GM06990 (cell line): ENCODE measurements at regions not wholly inside any gene's neighbourhood (a gene's known extent, or its start where the extent isn't known, plus 50 kb on each side); places are given as distances from the start of the nearest gene placed in this dataset.

ENCODE experiments used
- DNase-seq: peaks from one replicate; pipeline ENCODE4 v3.0.0-alpha.2; 2011; ENCODE audit not compliant: insufficient read length; ENCODE audit errors: extremely low read depth
- H3K27me3 ChIP-seq: replicated peaks from 2 replicates; pipeline ENCODE4 v1.6.0; 2011; ENCODE audit warnings: low read length; ENCODE audit not compliant: control insufficient read depth, insufficient read depth
- H3K36me3 ChIP-seq: 2 replicates; pipeline ENCODE4 v1.5.1; 2011; ENCODE audit warnings: low read length; ENCODE audit not compliant: control insufficient read depth, insufficient read depth
- H3K4me3 ChIP-seq: replicated peaks from 2 replicates; pipeline ENCODE4 v1.5.1; 2011; ENCODE audit warnings: low read depth, mild to moderate bottlenecking, control low read depth, low read length
- TF ChIP-seq, protein P1 (sequence below): IDR thresholded peaks from 2 replicates; pipeline ENCODE4 v1.5.1; 2011; ENCODE audit warnings: low read length, control low read depth, mild to moderate bottlenecking, inconsistent platforms; ENCODE audit not compliant: insufficient read depth, poor library complexity, severe bottlenecking

GRCh38 chr7:16967300-16967811 is 85.6 kb upstream of the AGR3 start:
- TF ChIP-seq, protein P1, sequence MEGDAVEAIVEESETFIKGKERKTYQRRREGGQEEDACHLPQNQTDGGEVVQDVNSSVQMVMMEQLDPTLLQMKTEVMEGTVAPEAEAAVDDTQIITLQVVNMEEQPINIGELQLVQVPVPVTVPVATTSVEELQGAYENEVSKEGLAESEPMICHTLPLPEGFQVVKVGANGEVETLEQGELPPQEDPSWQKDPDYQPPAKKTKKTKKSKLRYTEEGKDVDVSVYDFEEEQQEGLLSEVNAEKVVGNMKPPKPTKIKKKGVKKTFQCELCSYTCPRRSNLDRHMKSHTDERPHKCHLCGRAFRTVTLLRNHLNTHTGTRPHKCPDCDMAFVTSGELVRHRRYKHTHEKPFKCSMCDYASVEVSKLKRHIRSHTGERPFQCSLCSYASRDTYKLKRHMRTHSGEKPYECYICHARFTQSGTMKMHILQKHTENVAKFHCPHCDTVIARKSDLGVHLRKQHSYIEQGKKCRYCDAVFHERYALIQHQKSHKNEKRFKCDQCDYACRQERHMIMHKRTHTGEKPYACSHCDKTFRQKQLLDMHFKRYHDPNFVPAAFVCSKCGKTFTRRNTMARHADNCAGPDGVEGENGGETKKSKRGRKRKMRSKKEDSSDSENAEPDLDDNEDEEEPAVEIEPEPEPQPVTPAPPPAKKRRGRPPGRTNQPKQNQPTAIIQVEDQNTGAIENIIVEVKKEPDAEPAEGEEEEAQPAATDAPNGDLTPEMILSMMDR = no peak

GRCh38 chr7:16970732-16971482 is 89.1 kb upstream of the AGR3 start:
- Histone ChIP-seq H3K36me3 (no peaks in the 10 kb centered on the region), H3K4me3 (no peak overlapping the region), H3K27me3 (no peaks in the 10 kb centered on the region)
- TF ChIP-seq, protein P1 = no peak
- no peak for DNase-seq

More at GRCh38 chr7:16967300-16967811, 85.6 kb upstream of the AGR3 start:
- no peak for DNase-seq
- Histone ChIP-seq H3K4me3 (no peak overlapping the region), H3K27me3 (no peaks in the 10 kb centered on the region), H3K36me3 (no peaks in the 10 kb centered on the region)

DNA sequence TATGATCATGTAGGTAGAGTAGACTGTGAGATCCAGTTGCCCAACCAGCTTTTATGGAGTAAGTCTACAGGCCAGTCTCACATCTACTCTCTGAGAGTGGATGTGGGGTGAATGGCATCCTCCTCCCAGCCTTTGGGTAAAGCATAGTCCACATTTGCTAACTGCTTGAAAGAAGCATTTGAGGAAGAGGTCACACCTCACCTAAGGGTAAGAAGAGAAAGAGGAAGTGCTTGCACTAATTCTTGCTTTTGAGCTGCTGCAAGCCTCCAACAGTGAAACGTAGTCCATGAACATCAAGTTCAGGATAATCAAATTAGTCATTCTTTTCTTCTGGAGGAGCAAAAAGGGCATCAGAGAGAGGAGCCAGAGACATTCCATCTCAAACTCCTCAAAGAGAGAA is 93.9 kb upstream of the AGR3 start:
- DNase-seq = no peak
- TF ChIP-seq, protein P1 = no peak

GRCh38 chr7:16978358-16979244 is 96.8 kb upstream of the AGR3 start:
- DNase-seq = no peak
- no peaks in the 10 kb centered on the region for H3K36me3 ChIP-seq
- H3K4me3 ChIP-seq = no peak overlapping the region
- H3K27me3 ChIP-seq = no peaks in the 10 kb centered on the region
- TF ChIP-seq, protein P1 = no peak

More for the DNA sequence above, 93.9 kb upstream of the AGR3 start:
- Histone ChIP-seq H3K27me3 (no peaks in the 10 kb centered on the region), H3K4me3 (no peak overlapping the region), H3K36me3 (no peaks in the 10 kb centered on the region)

- DNase-seq = no peak
- Histone ChIP-seq H3K36me3 (no peaks in the 10 kb centered on the region), H3K4me3 (no peak overlapping the region), H3K27me3 (no peaks in the 10 kb centered on the region)
- TF ChIP-seq, protein P1 = no peak
These were observed 98.8 kb upstream of the AGR3 start for GRCh38 chr7:16980539-16980938.
